ENCODE measurements at regions not wholly inside any gene's neighbourhood (a gene's known extent, or its start where the extent isn't known, plus 50 kb on each side); places are given as distances from the start of the nearest gene placed in this dataset.

DNA sequence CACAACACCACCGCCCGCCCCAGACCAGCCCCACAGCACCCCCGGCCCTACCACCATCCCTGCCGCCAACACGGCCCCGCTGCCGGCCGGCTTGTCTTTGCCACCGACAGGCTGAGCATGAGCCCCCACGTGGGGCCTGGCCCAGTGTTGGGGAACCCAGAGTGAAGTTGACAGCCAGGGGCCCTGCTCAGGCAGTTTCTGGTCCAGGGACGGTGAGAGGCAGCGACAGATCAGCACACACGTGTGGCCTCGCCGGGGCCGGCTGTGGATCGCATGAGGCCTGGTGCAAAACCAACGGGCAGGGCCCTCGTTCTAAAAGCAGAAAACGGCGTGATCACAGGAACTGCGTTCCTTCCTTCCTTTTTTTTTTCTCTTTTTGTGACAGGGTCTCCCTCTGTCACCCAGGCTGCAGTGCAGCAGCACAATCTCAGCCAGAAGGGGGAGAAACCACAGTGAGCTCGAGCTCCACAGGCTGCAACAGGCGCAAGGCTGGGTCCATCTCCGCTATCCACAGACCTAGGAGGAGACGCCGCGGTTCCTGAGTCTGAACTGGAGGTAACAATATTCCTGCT lies 50.5 kb upstream of the FBRSL1 start:
- DNase-seq (ENCODE audit: low spot score) = no peak
- in situ Hi-C loops (cut with MboI; ENCODE audit: low pct_unique_long_range_greater_than_20kb, low sequenced_read_pairs, unreplicated experiment) = no loop called here
- TF ChIP-seq, protein P1, sequence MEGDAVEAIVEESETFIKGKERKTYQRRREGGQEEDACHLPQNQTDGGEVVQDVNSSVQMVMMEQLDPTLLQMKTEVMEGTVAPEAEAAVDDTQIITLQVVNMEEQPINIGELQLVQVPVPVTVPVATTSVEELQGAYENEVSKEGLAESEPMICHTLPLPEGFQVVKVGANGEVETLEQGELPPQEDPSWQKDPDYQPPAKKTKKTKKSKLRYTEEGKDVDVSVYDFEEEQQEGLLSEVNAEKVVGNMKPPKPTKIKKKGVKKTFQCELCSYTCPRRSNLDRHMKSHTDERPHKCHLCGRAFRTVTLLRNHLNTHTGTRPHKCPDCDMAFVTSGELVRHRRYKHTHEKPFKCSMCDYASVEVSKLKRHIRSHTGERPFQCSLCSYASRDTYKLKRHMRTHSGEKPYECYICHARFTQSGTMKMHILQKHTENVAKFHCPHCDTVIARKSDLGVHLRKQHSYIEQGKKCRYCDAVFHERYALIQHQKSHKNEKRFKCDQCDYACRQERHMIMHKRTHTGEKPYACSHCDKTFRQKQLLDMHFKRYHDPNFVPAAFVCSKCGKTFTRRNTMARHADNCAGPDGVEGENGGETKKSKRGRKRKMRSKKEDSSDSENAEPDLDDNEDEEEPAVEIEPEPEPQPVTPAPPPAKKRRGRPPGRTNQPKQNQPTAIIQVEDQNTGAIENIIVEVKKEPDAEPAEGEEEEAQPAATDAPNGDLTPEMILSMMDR (IDR thresholded peaks at IDR 0.05; ENCODE audit: extremely low read depth, insufficient read depth, missing control alignments) = peak; percentile 15

DNA sequence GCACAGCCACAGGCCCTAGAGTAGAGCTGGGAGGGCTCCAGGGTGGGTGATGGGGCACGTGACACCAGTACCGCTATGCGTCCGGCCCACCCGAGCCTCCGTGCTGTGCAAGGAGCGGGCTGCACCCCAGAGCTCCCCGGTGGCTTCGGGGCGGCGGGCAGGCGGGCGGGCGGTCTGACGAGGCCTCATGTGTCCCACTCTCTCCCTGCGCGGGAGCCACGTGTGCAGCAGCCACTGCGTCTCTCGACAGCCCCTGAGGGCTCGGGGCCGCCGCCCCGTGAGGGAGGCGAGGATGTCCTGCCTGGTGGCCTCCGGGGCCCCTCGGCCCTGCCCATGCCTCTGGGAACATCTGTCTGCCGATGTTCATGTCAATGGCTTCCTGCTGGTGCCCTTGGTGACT lies 51.2 kb upstream of the FBRSL1 start:
- in situ Hi-C loops (cut with MboI; ENCODE audit: low pct_unique_long_range_greater_than_20kb, low sequenced_read_pairs, unreplicated experiment) = no loop called here
- no peak for DNase-seq (ENCODE audit: low spot score)
- TF ChIP-seq, protein P1 (IDR thresholded peaks at IDR 0.05; ENCODE audit: extremely low read depth, insufficient read depth, missing control alignments) = no peak

DNA sequence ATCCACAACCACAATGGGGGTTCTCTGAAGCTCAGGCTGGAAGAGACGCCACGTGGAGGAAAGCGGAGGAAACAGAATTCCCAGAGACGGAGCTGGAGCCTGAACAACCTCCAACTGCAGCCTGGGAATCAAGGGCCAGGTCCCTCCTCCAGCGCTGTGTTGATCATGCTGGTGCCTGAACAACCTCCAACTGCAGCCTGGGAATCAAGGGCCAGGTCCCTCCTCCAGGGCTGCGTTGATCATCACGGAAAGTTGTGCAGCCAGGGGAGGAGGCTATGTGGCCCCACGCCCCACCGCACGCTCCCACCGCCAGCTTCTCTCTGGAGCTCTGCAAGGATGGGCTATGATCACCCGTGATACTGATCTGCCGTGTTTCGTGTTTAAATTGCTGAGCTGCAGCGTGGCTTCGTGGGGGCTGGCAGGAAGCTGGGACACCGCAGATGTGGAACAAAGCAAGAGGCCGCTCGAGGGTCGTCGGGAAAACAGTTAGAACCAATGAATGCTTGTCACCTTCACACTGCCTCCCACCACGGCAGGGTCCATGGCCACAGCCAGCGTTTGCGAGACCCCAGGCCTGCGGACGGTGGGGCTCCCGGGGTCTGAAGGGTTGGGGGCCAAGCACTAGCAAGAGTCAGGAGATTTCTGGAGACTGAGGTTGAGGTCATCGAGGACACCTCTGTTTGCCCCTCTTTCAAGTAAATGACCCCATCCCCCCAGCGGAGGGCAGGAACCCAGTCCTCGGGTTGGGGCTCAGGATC lies 51.8 kb upstream of the FBRSL1 start:
- TF ChIP-seq, protein P1 (IDR thresholded peaks at IDR 0.05; ENCODE audit: extremely low read depth, insufficient read depth, missing control alignments) = no peak
- no peak for DNase-seq (ENCODE audit: low spot score)
- in situ Hi-C loops (cut with MboI; ENCODE audit: low pct_unique_long_range_greater_than_20kb, low sequenced_read_pairs, unreplicated experiment) = no loop called here

DNA sequence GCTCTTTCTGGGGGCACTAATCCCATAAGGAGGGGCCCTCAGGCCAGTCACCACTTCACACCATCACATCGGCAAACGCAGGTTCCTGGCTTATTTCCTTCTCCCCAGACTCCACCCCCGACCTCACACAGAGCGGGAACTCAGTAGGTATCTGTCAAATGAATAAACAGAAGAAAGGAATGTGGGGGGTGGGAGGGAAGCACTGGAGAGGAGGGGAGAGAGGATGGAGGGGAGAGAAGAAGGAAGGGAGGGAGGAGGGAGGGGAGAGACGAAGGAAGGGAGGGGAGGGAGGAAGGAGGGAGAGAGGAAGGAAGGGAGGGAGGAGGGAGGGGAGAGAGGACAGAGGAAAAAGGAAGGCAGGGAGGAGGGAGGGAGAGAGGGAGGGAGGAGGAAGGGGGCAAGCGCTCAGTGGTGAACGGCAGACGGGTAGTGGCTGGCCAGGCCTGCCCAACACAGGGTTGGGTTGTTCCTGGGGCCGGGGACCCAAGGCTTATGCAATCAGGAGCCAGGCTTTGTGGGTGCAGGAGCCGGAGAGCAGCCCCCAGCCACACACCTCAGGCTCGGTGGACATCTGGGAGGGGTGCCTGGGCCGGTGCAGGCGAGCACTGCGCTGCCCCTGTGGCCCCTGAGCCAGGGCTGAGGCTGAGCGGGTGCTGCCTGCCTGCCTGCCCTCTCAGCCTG lies 52.6 kb upstream of the FBRSL1 start:
- TF ChIP-seq, protein P1 (IDR thresholded peaks at IDR 0.05; ENCODE audit: extremely low read depth, insufficient read depth, missing control alignments) = no peak
- in situ Hi-C loops (cut with MboI; ENCODE audit: low pct_unique_long_range_greater_than_20kb, low sequenced_read_pairs, unreplicated experiment) = no loop called here
- DNase-seq (ENCODE audit: low spot score) = no peak

DNA sequence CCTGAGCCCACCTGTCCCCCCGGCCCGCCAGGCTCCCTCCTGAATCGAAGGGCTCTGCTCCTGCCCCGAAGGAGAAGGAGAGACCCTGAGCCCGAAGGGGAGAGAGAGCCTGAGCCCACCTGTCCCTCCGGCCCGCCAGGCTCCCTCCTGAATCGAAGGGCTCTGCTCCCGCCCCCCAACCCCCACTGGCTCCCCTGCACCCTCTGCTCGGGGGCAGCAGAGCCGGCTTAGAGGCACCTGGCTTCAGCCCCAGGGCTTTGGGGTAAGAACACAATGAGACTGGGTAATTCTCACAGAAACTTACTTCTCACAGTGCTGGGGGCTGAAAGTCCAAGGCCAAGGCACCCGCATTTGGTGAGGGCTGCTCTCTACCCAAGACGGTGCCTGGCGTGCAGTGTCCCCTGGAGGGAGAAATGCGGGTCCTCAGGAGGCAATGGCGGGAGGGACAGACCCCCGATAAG lies 53.1 kb upstream of the FBRSL1 start:
- TF ChIP-seq, protein P1 (IDR thresholded peaks at IDR 0.05; ENCODE audit: extremely low read depth, insufficient read depth, missing control alignments) = no peak
- no peak for DNase-seq (ENCODE audit: low spot score)
- in situ Hi-C loops (cut with MboI; ENCODE audit: low pct_unique_long_range_greater_than_20kb, low sequenced_read_pairs, unreplicated experiment) = no loop called here

DNA sequence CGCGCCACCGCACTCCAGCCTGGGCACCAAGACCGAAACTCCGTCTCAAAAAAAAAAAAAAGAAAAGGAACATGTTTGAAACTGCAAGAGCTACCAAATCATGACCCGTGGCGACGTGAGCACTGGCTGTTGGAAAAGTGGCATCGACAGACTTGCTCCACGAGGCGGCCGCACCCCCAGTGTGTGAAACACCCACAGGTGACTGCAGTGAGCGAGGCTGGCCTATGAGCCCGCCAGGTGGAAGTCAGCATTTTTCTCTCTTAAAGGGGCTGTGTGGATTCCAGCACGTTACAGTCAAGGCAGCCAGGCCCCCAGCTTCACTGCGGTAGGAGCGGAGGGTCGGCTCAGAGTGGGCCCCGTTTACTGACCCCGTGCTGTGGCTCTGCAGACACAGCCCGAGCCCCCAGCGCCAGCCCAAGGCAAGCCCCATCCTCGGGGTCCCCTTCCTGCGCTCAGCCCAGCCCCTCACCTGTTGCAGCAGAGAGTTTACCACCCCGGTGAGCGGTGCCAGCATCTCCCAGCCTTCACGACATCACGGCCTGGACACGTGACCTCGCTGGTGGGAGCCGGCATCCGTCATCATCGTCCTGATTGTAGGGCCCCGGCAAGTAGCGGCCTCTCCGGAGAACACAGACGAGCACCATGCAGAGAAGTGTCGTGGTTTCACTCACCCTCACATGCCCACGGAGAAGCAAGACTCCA lies 54.3 kb upstream of the FBRSL1 start:
- TF ChIP-seq, protein P1 (IDR thresholded peaks at IDR 0.05; ENCODE audit: extremely low read depth, insufficient read depth, missing control alignments) = no peak
- in situ Hi-C loops (cut with MboI; ENCODE audit: low pct_unique_long_range_greater_than_20kb, low sequenced_read_pairs, unreplicated experiment) = no loop called here
- DNase-seq (ENCODE audit: low spot score) = no peak
